ENCODE measurements at regions not wholly inside any gene's neighbourhood (a gene's known extent, or its start where the extent isn't known, plus 50 kb on each side); places are given as distances from the start of the nearest gene placed in this dataset.

GRCh38 chr16:35574011-35574410 lies 2114.6 kb downstream of the TP53TG3F start:
- no peak for TF ChIP-seq KLF9 (tag by site-specific recombination; IDR thresholded peaks at IDR 0.05; ENCODE audit: low read depth)
- no peak for TF ChIP-seq ZNF830 (tag by site-specific recombination; IDR thresholded peaks at IDR 0.05; ENCODE audit: low read depth)
- TF ChIP-seq ZNF302 (tag by site-specific recombination; IDR thresholded peaks at IDR 0.05; ENCODE audit: low read depth): no peak
- no peak for TF ChIP-seq TSHZ1 (tag by site-specific recombination; IDR thresholded peaks at IDR 0.05; ENCODE audit: borderline replicate concordance)
- no peak for TF ChIP-seq ZFP69B (tag by site-specific recombination; IDR thresholded peaks at IDR 0.05)
- no peak for TF ChIP-seq ZNF10 (tag by site-specific recombination; IDR thresholded peaks at IDR 0.05)
- TF ChIP-seq YY2 (tag by site-specific recombination; IDR thresholded peaks at IDR 0.05): no peak
- no peak for TF ChIP-seq ZNF48 (tag by site-specific recombination; IDR thresholded peaks at IDR 0.05)
- ChIA-PET CTCF (no interaction called here), POLR2A (no interaction called here)
- no peaks in the 10 kb centered on the region for H3K4me1 ChIP-seq (ENCODE audit: control insufficient read depth, insufficient read depth, low read length)
- no peaks in the 10 kb centered on the region for H3K9me3 ChIP-seq (ENCODE audit: control insufficient read depth, insufficient read depth, low read depth, low read length)
- no peak overlapping the region for H3K27ac ChIP-seq (ENCODE audit: extremely low read depth, low read depth, low read length)
- no peaks in the 10 kb centered on the region for H3K36me3 ChIP-seq (ENCODE audit: control insufficient read depth in 2 of 2, insufficient read depth in 1 of 2, low read length in 2 of 2)
- H3K4me3 ChIP-seq (ENCODE audit: low read depth, low read length): no peak overlapping the region

GRCh38 chr16:35574454-35575431 lies 2115.3 kb downstream of the TP53TG3F start:
- no peak overlapping the region for H3K4me3 ChIP-seq (ENCODE audit: low read depth, low read length)
- H3K9me3 ChIP-seq (ENCODE audit: control insufficient read depth, insufficient read depth, low read depth, low read length): no peaks in the 10 kb centered on the region
- POLR2A ChIA-PET: no interaction called here
- TF ChIP-seq SCRT1 (tag by site-specific recombination; IDR thresholded peaks at IDR 0.05; ENCODE audit: borderline replicate concordance) (no peak), CTCF (tag by site-specific recombination; IDR thresholded peaks at IDR 0.05) (no peak), ZNF174 (tag by site-specific recombination; IDR thresholded peaks at IDR 0.05) (no peak), ZNF280D (tag by site-specific recombination; IDR thresholded peaks at IDR 0.05) (no peak), ZNF23 (tag by site-specific recombination; IDR thresholded peaks at IDR 0.05; ENCODE audit: borderline replicate concordance) (no peak), ZNF510 (tag by site-specific recombination; IDR thresholded peaks at IDR 0.05; ENCODE audit: insufficient replicate concordance) (no peak), ZNF175 (tag by site-specific recombination; IDR thresholded peaks at IDR 0.05) (no peak), TRIM28 (IDR thresholded peaks at IDR 0.05; ENCODE audit: borderline replicate concordance, low read length) (no peak), YY2 (tag by site-specific recombination; IDR thresholded peaks at IDR 0.05) (no peak), ZFP69B (tag by site-specific recombination; IDR thresholded peaks at IDR 0.05) (no peak), ZNF354C (tag by site-specific recombination; IDR thresholded peaks at IDR 0.05; ENCODE audit: borderline replicate concordance, low read depth) (no peak), ZNF184 (tag by site-specific recombination; IDR thresholded peaks at IDR 0.05) (no peak), ZNF132 (tag by site-specific recombination; IDR thresholded peaks at IDR 0.05; ENCODE audit: borderline replicate concordance) (no peak), ZNF645 (tag by site-specific recombination; IDR thresholded peaks at IDR 0.05) (no peak), ZSCAN16 (tag by site-specific recombination; IDR thresholded peaks at IDR 0.05) (no peak), ZNF18 (tag by site-specific recombination; IDR thresholded peaks at IDR 0.05) (no peak)

More at GRCh38 chr16:35574454-35575431, 2115.3 kb downstream of the TP53TG3F start:
- Histone ChIP-seq H3K27ac (ENCODE audit: extremely low read depth, low read depth, low read length) (no peak overlapping the region), H3K4me1 (ENCODE audit: control insufficient read depth, insufficient read depth, low read length) (no peaks in the 10 kb centered on the region), H3K36me3 (ENCODE audit: control insufficient read depth in 2 of 2, insufficient read depth in 1 of 2, low read length in 2 of 2) (no peaks in the 10 kb centered on the region)
- CTCF ChIA-PET: no interaction called here
